OCI-LY7 (cell line): ENCODE measurements at regions not wholly inside any gene's neighbourhood (a gene's known extent, or its start where the extent isn't known, plus 50 kb on each side); places are given as distances from the start of the nearest gene placed in this dataset.

Experiments
- EZH2phosphoT487 ChIP-seq: fragments of 200-600 bp; sonication (generic); IDR thresholded peaks from 2 replicates; pipeline ENCODE4 v1.6.1; 2018; ENCODE audit warnings: low read depth, borderline replicate concordance, mild to moderate bottlenecking, mixed run types, antibody characterized with exemption, low read length, moderate library complexity, mixed read lengths
- TF ChIP-seq, protein P1 (sequence below): fragments of 200-600 bp; sonication (generic); conservative IDR thresholded peaks from 2 replicates; pipeline ENCODE4 v1.5.1; 2014; ENCODE audit warnings: mild to moderate bottlenecking, antibody characterized with exemption, low read length, moderate library complexity, mixed read lengths

DNA sequence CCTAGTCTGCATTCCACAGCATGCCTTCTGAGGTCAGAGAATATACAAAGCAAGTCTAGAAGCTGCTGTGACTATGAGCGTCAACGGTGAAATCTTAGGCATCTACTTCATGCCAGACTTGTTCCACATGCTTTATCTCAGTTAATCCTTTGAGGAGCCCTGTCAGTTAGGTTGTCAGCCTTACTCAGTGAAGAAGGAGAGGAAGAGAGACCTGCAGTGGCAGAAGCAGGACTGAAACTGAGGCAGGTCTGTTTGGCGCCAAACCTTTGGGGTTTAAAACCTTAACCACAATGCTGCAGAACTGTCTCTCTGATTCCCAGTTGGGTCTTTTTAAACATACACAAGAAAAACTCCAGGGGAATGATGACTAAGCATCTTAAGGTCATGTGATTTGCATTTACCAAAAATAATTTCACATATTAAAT is 139.0 kb upstream of the LIPC start:
- TF ChIP-seq, protein P1, sequence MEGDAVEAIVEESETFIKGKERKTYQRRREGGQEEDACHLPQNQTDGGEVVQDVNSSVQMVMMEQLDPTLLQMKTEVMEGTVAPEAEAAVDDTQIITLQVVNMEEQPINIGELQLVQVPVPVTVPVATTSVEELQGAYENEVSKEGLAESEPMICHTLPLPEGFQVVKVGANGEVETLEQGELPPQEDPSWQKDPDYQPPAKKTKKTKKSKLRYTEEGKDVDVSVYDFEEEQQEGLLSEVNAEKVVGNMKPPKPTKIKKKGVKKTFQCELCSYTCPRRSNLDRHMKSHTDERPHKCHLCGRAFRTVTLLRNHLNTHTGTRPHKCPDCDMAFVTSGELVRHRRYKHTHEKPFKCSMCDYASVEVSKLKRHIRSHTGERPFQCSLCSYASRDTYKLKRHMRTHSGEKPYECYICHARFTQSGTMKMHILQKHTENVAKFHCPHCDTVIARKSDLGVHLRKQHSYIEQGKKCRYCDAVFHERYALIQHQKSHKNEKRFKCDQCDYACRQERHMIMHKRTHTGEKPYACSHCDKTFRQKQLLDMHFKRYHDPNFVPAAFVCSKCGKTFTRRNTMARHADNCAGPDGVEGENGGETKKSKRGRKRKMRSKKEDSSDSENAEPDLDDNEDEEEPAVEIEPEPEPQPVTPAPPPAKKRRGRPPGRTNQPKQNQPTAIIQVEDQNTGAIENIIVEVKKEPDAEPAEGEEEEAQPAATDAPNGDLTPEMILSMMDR = no peak
- no peak for TF ChIP-seq EZH2phosphoT487
